ENCODE measurements at regions not wholly inside any gene's neighbourhood (a gene's known extent, or its start where the extent isn't known, plus 50 kb on each side); places are given as distances from the start of the nearest gene placed in this dataset.

DNA sequence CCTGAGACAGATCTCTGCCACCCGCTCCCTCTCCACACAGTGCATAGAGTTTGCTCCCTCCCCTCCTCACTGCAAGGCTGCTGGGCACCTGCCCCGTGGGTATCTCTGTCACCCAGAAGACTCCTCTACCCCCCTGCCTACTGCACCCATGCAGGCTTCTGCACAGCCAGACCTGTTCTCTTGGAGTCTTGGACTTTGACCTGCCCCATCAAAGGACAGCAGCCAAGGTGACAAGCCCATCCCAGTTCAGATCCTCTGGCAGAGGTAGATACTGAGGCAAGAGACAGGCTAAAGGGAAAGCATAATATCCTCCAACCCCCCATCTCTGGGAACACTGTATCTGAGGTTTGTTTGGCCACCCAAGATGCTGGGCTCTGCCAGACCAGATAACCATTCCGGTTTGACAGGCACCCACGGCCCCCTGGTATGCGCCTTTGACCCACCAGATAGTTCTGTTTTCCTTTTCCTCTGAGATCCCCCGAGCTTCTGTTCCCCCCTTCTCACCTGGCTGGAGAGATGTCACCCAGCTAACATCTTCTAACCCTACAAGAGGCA, 239.6 kb downstream of the SOX9 start:
- in situ Hi-C loops (cut with HindIII; ENCODE audit: low sequenced_read_pairs): no loop called here

DNA sequence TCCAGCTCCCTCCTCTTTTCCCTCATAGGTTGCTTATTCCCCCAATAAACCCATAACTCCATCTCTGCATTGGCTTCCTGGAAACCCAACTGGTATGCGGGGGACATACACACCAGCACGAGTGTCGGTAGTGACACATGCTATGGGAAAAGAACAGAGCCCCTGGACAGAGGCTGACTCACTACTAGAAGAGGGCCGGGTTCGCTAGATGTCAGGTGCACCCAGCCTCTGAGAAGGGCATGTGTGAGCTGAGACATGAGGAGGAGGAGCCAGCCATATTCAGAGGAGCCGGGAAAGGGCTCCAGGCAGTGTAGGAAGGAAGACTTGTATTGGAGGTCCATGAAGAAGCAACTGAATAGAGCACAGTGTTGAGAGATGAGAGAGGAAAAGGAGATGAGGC, 241.1 kb downstream of the SOX9 start:
- in situ Hi-C loops (cut with HindIII; ENCODE audit: low sequenced_read_pairs): no loop called here

DNA sequence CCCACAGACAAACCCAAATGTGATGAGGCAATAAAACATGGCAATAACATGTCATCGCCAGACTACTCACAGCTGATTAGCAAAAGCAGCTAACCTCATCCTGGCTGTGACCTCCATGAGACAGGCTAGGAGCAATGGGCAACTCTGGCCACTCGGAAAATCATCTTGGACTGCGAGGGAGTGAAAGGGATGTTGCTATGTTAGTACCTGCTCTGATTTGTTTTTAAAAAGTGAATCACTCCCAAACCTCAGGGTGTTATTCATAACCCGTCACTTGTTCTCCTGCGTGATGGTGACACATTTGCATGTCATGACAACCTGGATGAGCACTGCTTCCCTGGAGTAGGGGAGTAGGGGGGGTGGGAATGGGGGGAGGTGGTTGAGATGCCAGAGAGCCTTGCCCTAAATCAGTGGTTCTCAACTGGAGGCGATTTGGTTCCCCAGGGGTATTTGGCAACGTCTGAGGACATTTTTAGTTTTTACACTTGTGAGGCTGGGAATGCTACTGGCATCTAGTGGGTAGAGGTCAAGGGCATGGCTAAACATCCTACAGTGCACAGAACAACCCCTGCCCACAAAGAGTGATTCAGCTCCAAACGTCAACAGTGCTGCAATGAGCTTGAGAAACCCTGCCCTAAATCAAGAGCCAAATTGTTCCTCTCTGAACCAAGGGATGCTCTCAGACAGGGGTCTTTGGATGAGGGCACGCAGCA, 241.7 kb downstream of the SOX9 start:
- in situ Hi-C loops (cut with HindIII; ENCODE audit: low sequenced_read_pairs): no loop called here

DNA sequence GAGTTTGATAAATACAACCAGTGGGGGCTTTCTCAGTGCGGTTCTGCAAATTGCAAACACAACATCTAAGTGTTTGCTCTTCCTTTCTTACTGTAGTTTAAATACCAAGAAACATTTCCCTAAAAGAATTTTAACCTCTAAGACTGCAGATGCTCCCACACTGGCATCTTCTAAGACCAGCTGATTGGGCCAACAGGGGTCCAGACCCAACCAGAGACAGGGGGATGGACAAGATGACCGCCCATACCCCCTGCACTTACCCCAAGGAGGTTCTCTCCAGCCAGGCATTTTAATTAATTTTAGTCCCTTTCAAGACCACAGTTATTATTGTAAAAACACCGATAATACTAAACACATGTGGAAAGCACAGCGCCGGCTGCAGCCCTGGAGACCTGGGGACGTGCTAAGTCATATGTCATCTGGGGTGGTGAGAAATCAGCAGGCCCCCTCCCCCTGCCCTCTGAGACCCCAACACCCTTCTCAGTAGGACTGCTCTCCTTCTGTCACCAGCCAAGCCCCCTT, 242.3 kb downstream of the SOX9 start:
- in situ Hi-C loops (cut with HindIII; ENCODE audit: low sequenced_read_pairs): no loop called here

DNA sequence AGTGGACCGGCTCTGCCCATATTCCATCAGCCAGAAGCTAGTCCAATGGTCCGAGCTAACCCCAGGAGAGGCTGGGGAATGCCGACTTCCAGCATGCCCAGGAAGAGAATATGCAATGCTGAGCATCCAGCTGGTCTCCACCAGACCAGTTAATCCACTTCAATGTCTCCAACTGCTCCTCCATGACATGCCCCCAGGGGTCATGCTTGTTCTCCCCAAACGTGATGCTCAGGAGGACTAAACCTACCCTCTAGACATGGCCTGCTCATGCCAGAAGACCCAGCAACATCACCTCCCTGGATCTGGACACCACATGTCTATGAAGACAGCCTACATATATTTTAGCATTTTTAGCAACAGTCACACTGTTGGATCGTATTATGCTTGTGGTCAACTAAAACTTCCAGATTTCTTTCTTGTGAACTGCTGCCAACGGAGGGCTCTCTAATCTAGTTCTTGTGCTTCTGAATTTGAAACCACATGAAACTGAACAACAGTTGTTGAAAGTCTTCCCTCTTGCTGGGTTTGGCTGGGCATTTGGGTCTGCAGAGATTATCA, 245.1 kb downstream of the SOX9 start:
- in situ Hi-C loops (cut with HindIII; ENCODE audit: low sequenced_read_pairs): no loop called here

DNA sequence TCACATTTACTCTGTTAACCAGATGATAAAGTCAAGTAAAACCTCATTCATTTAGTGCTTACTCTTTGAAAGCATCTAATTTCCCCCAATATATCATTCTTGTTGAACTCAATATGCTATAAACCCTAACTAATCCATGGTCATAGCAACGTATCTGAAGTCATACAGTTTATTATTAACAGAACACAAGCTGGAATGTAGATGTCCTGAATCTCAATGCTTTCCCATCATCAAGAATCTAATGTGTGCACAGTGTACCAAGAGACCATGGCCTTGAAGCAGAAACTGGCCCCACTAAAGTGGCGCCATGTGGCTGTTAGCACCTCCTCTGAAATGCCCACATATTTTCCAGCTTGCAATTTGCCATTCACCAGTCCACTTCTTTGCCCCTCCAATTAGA, 245.8 kb downstream of the SOX9 start:
- in situ Hi-C loops (cut with HindIII; ENCODE audit: low sequenced_read_pairs): no loop called here

DNA sequence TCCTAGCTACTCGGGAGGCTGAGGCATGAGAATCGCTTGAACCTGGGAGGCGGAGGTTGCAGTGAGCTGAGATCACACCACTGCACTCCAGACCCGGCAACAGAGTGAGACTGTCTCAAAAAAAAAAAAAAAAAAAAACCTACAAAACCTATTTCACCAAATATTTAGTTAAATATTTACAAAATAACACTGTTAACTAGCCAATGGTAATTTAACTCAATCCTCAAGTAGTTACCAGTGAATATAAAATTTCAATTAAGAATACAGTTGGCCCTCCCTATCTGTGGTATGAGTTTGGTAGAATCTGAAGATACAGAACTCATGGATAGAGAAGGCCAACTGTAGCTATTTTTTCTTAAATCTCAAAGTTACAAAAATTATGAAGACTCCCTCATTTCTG, 247.4 kb downstream of the SOX9 start:
- in situ Hi-C loops (cut with HindIII; ENCODE audit: low sequenced_read_pairs): no loop called here

DNA sequence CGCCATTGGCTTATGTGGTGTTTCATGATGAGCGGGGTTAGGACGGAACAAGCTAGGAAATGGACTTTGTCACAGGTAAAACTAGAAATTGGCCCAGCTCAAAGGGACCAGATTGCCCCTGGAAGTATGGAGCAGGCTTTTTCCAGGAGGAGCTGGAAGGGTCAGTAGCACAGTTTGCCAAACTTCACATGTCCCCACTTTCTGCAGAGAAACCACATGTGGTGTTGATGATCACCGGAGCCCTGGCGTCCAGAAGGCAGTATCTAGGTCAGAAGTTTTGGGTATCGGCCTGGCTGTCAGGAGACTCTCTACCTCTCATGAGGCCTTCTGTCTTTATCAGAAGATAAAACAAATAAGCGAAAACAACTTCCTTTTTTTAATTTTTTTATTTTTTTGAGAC, 248.5 kb downstream of the SOX9 start:
- in situ Hi-C loops (cut with HindIII; ENCODE audit: low sequenced_read_pairs): no loop called here

DNA sequence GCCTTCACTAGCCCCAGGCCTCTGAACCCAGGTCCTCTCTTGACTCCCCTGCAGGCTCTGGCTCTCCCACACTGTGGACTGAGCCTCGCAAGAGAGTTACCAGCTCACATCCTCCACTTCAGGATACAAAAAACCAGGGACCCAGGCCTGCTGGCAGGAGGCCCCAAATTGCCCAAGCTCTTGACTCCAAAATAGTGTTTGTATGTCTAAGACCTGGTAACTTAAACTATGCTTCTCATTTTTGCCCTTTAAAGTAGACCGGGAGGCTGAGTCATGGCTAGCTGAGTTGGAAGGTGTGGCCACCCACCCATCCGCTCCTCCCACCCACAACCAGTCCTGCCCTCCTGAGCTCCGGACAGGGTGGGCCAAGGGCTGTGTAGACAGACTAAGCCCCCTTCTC, 250.0 kb downstream of the SOX9 start:
- in situ Hi-C loops (cut with HindIII; ENCODE audit: low sequenced_read_pairs): no loop called here

DNA sequence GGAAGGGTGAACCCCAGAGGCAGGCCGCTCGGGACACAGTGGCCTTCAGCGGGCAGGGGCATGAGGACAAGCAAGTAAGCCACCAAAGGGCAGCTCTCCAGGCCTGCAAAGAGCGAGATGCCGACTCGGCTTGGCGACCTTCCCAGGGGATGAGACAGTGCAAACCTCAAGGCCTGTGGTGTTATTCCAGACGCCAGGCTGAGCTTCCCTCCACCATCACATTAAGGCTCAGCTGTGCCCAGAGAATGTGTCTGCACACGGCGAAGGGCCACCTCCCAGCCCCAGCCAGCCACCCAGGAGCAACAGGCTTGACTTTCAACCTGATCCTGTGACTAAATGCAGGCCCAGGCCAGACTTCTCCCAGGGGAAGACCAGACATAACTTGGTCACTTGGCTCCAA, 251.4 kb downstream of the SOX9 start:
- in situ Hi-C loops (cut with HindIII; ENCODE audit: low sequenced_read_pairs): no loop called here

DNA sequence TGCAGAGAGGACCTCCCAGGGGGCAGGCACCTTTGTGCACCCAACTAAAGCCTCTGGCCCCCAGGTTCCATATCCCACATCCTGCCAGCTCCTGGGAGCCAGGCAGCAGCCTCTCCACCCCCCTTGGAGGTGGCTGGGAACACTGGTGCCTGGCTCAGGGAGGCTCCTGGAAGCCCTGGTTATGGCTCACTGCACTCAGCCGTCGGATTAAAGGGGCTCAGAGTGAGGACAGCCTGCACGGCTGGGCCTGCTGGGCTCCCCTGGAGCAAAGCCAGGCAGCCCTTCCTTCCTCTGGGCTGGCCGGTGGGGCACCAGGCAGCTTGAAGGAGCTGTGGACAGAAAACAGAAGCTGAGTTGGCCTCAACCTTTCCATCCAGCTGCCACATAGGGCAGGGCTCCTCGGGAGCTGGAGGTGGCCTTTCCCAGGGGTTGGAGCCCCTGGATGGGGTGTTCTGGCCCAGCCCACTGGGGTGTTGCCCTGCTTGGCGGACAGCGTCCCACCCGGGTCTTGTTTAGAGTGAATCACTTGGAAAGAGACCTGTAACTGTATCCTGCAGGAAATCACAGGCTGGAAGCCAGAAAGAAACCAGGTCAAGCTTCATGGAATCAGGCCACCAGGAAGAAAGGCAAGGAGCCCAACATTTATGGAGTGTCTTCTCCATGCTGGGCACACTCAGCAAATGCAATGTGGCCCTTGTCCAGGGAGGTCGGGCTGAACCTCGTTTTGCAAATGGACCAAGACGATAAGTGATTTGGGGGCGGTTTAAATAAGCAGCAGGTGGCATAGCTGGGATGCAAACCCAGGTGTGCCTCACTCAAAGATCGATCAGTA, 253.3 kb downstream of the SOX9 start:
- in situ Hi-C loops (cut with HindIII; ENCODE audit: low sequenced_read_pairs): no loop called here

DNA sequence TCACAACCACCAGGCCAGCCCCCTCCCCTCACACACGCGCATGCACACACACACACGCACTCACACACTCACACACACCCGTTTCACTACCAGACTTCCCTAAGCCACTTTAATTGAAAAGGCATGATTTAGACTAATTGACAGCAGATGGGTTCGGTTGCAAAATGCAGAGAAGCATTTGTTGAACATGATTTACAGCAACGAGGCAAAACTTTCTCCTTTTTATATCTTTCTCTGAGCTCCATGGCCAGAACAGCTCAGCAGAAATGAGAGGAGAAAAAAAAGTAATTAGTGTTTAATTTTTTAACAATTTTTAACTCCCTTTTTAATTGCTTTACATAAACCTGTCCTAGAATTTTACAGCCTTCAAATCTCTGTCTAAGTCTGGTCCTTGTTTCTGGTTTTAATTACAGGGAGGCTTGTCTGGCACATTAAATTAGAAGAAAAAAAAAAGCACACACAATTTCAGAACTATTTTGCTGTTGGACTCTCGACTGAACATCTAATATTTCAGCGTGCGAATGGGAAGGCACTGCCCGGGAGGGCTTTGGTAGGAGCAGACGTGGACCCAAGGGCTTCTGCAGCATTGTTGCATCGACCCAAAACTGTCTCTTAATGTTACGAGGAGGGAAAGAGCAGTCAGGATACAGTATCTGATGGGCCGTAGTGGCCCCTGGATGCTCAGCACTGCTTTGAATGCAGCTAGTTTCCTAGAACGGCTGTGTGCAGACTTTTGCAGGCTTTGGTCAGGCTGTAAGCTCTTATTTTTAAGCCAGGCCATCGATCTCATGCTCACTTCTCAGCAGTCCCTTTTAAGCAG, 255.9 kb downstream of the SOX9 start:
- in situ Hi-C loops (cut with HindIII; ENCODE audit: low sequenced_read_pairs): no loop called here

DNA sequence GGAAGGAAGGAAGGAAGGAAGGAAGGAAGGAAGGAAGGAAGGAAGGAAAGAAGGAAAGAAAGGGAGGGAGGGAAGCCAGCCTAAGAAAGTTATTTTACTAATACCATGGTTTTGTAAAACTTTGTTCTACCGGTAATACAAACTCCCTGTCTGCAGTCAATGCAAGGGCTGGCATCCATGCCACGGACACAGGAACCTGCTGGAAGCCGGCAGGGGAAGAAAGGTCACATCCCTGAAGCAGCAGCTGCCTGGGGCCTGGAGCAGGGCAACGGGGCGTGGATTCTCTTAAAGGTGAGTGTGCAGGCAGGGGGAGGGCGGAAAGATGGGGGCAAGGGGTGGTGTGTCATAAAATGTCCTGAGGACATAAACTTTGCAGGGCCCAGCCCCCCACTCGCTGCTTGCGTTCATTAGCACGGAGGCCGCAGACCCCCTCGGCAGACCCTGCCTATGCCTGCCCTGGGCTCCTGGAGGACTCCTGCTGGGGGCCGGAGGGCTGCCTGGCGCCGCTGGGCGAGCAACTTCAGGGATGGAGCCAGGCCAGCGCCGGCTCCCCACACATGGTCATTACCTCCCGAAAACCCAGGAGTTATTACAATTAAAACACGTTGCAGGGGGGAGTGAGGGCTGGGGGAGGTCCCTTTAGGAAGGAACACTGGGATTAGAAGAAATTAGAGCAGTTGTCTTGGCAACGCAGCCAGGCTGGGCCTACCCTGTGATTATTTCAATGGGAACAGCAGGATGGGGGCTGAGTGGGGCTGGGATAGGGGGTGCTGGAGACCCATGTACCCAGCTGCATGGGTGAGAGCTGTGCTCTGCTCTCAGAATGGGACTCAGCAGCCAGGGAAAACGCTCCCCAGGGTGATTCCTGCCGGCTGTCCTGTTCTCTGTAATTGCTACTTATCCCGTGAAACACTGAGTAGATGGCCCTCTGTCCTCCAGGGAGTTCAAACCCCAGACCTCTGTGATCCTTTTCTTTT, 257.9 kb downstream of the SOX9 start:
- in situ Hi-C loops (cut with HindIII; ENCODE audit: low sequenced_read_pairs): no loop called here

DNA sequence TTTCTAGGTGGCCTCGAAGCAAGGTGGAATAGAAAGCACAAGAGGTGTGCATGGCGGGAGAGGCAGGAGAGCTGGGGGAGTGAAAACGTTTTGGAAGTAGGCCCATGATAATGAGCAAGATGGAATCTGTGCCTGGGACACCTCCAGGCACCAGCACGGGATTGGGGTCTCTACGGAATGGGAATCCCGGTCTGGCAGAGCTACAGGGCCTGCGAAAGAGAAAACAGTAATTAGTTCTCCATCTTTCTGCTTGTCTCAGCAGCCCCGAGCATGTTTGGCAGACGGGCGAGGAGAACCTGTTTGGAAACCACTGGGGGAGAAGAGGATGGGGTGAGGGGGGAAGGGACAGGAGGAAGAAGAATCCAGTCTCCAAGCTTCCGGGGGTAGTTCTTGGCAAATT, 258.7 kb downstream of the SOX9 start:
- in situ Hi-C loops (cut with HindIII; ENCODE audit: low sequenced_read_pairs): no loop called here

DNA sequence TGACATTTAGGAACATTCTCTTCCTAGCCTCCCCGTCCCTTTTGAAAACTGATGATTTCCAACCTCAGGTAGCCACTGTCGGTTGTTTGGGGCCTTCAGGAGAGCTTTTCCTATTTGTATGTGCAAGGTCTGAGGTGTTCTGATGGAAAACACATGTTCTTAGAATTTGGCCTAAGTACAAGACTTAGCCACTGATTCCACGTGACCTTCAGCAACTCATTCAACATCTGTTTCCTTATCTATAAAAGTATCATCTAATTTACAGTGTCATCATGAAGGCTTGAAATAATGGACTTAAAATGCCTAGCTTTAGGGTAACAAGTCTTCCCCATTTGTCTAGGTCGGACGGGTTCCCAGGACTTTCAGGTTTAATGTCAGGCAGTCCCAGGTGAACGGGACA, 259.3 kb downstream of the SOX9 start:
- in situ Hi-C loops (cut with HindIII; ENCODE audit: low sequenced_read_pairs): no loop called here

DNA sequence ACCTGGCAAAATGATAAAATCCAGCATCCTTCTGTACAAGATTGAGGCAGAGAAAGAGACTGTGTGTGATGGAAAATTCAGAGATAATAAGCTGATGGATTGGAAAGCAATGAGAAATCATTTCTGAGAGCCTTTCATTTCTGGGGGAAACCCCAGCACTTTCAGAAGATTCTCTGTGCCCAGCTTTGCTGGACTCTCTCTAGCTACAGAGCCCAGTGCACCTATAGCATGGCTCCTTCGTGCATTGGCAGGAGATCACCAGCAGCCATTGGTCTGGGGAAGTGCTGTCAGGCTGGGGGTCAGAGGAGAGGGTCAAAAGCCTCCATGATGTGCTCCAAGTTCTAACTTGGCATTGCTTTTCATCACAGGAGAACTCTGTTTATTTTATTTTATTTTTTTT, 259.9 kb downstream of the SOX9 start:
- in situ Hi-C loops (cut with HindIII; ENCODE audit: low sequenced_read_pairs): no loop called here

DNA sequence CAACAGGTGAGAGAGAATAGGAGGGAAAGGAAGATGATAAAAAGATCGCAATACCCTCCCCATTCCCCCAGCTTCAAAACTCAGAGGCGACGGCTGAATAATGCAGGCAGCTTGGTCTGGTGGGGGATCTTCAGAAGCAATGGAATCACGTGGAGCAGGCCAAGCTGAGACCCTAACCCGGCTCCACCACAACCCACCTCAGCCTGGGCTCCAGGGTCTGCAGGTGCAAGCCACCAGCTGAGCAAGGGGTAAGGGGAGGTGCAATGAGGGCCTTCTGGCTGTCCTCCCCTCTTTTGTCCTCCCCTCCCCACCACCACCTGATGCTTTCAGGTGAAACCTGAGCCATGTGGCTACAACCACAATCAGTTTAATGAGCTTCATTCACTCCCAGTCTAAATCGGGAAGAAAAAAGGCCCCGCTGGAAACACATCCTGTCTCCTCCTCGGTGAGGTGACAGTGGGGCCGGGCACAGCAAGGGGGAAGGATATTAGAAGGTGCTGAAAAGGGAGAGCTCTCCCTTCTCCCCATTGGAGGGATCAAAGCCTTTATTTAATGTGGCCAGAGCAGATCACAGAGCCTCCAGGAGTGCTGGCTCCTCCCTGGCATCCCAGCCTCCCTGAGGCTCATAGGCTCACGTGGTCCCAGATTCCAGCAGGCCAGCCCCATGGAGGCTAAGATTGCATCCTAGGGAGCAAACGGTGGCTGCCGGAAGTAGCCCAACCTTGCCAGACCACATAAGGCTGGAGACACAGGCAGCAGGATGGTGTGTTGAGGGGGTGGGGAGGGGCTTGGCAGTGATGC, 261.0 kb downstream of the SOX9 start:
- in situ Hi-C loops (cut with HindIII; ENCODE audit: low sequenced_read_pairs): no loop called here

DNA sequence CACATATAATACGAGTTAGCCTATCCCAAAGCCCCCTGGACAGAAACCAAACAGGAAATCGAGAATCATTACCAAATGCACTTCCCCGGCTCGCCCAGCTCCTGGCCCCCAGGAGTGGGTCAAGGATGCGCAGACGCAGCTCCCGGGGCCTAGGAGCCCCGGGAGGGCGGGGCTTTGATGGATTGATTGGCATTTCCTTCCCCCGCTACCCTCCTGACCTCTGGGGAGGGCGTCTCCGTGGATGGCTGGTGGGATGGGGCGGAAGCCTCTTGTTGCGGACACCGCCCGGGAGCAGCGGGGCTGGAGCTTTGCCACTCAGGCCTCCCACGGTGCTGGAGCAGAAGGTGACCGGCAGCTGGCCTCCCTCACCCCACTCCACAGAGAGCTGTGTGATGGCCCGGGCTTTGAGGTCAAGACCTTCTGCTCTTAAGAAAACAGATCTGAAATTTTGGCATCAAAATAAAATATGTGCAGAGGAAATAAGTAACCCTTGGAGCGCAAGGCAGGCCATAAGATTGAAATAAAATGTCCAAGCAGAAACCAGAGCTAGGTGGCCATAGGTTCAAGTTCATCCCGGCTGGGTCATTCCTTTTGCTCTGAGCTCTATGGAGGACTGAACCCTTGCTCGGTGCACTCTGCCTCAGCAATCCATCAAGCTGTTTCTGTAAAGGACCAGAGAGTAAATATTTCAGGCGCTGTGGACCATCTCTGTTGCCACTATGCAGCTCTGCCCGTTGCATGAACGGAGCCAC, 262.3 kb downstream of the SOX9 start:
- in situ Hi-C loops (cut with HindIII; ENCODE audit: low sequenced_read_pairs): no loop called here

All from endothelial cell of hepatic sinusoid (primary cell).